K562 (cell line): ENCODE measurements at regions not wholly inside any gene's neighbourhood (a gene's known extent, or its start where the extent isn't known, plus 50 kb on each side); places are given as distances from the start of the nearest gene placed in this dataset.

Source experiments
- ATAC-seq: fragments of 200-7000 bp; cut with Tn5 transposase; 3 replicates; pipeline ENCODE4 v1.9.1; 2020; ENCODE audit warnings: moderate library complexity
- BruUV-seq: library from RNA; stranded (reverse); fragments of 400-500 nt; replicated peaks from 2 replicates; lab custom pipeline; 2021; lab: Mats Ljungman, UMichigan
- CTCF ChIA-PET: fragments of 300-600 bp; formaldehyde crosslinking; extraction: SDS; loops from one replicate; lab custom pipeline; 2021; ENCODE audit warnings: low intra/inter-chr PET ratio; lab: Yijun Ruan, JAX
- POLR2A ChIA-PET: fragments of 300-600, 350-650 bp; sonication (Branson Sonifier 250); formaldehyde crosslinking; extraction: SDS; loops from one replicate; lab custom pipeline; 2021; ENCODE audit warnings: antibody characterized with exemption, inconsistent platforms; lab: Yijun Ruan, JAX
- DNase-seq, 4 experiments: peaks; one replicate each; pipeline versions ENCODE4 v3.0.0 to v3.0.0-alpha.2; 2011 to 2018; ENCODE audit warnings: low spot score in 3 of 4, mixed read lengths in 3 of 4; ENCODE audit errors: extremely low read depth in 1 of 4
- FAIRE-seq: peaks from 2 replicates; lab custom pipeline; 2011; peaks lifted over from hg19 to GRCh38; lab: Jason Lieb, UNC
- H2AFZ ChIP-seq: 2 replicates; pipeline ENCODE4 v1.6.0; 2011; ENCODE audit warnings: low read depth, low read length, control low read depth, inconsistent platforms
- H3K27ac ChIP-seq: fragments of 200-600 bp; 3 replicates; pipeline ENCODE4 v1.8.0; 2011; ENCODE audit warnings: low read depth, mild to moderate bottlenecking, control low read depth, inconsistent platforms, low read length, moderate library complexity, mixed read lengths; ENCODE audit errors: extremely low read depth
- H3K27me3 ChIP-seq, 2 experiments: fragments of 300-600 bp in 1 of 2; 2 replicates in 1 of 2; 3 replicates in 1 of 2; pipeline versions ENCODE4 v1.6.0 to v1.8.0; 2011; ENCODE audit warnings: inconsistent platforms in 2 of 2, low read length in 2 of 2, mild to moderate bottlenecking in 1 of 2, mixed read lengths in 1 of 2, moderate library complexity in 1 of 2; ENCODE audit not compliant: control insufficient read depth in 2 of 2, insufficient read depth in 2 of 2
- H3K36me3 ChIP-seq: fragments of 300-600 bp; 3 replicates; pipeline ENCODE4 v1.8.0; 2011; ENCODE audit warnings: mild to moderate bottlenecking, low read length, inconsistent platforms; ENCODE audit not compliant: control insufficient read depth, insufficient read depth
- H3K4me1 ChIP-seq, 2 experiments: fragments of 200-600 bp in 1 of 2; replicated peaks in 1 of 2; 2 replicates in 1 of 2; 3 replicates in 1 of 2; pipeline versions ENCODE4 v1.5.1 to v1.8.0; 2011; ENCODE audit warnings: inconsistent platforms in 2 of 2, low read length in 2 of 2, mild to moderate bottlenecking in 1 of 2, mixed read lengths in 1 of 2, moderate library complexity in 1 of 2; ENCODE audit not compliant: control insufficient read depth in 2 of 2, insufficient read depth in 2 of 2
- H3K4me2 ChIP-seq: 2 replicates; pipeline ENCODE4 v1.6.1; 2011; ENCODE audit warnings: low read length, control low read depth, inconsistent platforms, mixed read lengths; ENCODE audit not compliant: insufficient read depth
- H3K4me3 ChIP-seq: fragments of 200-600 bp; sonication (generic), shearing (Covaris generic); 2 replicates; pipeline ENCODE4 v1.5.1; 2016; ENCODE audit warnings: control low read depth, inconsistent platforms
- H3K79me2 ChIP-seq: fragments of 200-600 bp; 3 replicates; pipeline ENCODE4 v1.8.0; 2011; ENCODE audit warnings: low read length, inconsistent platforms; ENCODE audit not compliant: control insufficient read depth, insufficient read depth
- H3K9ac ChIP-seq, 2 experiments: 2 replicates each; pipeline versions ENCODE4 v1.6.0 to v1.6.1; 2011; ENCODE audit warnings: low read depth in 2 of 2, low read length in 2 of 2, control low read depth in 1 of 2, inconsistent platforms in 1 of 2, mild to moderate bottlenecking in 1 of 2, mixed read lengths in 1 of 2; ENCODE audit not compliant: insufficient read depth in 1 of 2
- H3K9me1 ChIP-seq: one replicate; pipeline ENCODE4 v1.6.0; 2011; ENCODE audit warnings: inconsistent platforms, mild to moderate bottlenecking, low read length, moderate library complexity; ENCODE audit not compliant: control insufficient read depth, insufficient read depth
- H3K9me3 ChIP-seq: replicated peaks from 2 replicates; pipeline ENCODE4 v1.5.1; 2011; ENCODE audit warnings: low read depth, low read length, inconsistent platforms; ENCODE audit not compliant: control insufficient read depth, insufficient read depth
- H4K20me1 ChIP-seq: replicated peaks from 2 replicates; pipeline ENCODE4 v1.6.1; 2011; ENCODE audit warnings: low read length, inconsistent platforms, mixed read lengths; ENCODE audit not compliant: control insufficient read depth, insufficient read depth
- SMC3 ChIP-seq: conservative IDR thresholded peaks from 2 replicates; pipeline ENCODE4 v1.6.1; 2011; ENCODE audit warnings: low read depth, low read length, improper control_type of control experiment; ENCODE audit not compliant: insufficient read depth
- SRSF9 ChIP-seq: fragments of 200-400 bp; formaldehyde crosslinking; IDR thresholded peaks from 2 replicates; pipeline ENCODE4 v1.6.1; 2017; ENCODE audit warnings: low read depth, low read length, borderline replicate concordance
- ZNF764 ChIP-seq: fragments of 250-450 bp; sonication (Bioruptor Pico); IDR thresholded peaks from 2 replicates; pipeline ENCODE4 v1.4.0; 2020; ENCODE audit warnings: low read depth, mild to moderate bottlenecking, moderate library complexity
- WGBS: fragments of 100-300 bp; shearing (Covaris generic); methylation state at CpG from one replicate; pipeline ENCODE4 v1.1.6; 2016; ENCODE audit warnings: low coverage, mixed read lengths; ENCODE audit not compliant: insufficient coverage; ENCODE audit errors: missing lambda C conversion rate; 5-methylcytosine and 5-hydroxymethylcytosine counted together
- in situ Hi-C: fragments of 300-500 bp; cut with MboI; formaldehyde crosslinking; loops from 4 replicates; pipeline ENCODE4 v1.15.0; 2018; ENCODE audit warnings: inconsistent platforms, mixed read lengths
- intact Hi-C: fragments of 100-400 bp; cut with micrococcal nuclease; formaldehyde crosslinking; loops from 2 replicates; pipeline ENCODE4 v1.14.2; 2022
- TF ChIP-seq, protein P1 (sequence below), 3 experiments: IDR thresholded peaks in 2 of 3; conservative IDR thresholded peaks in 1 of 3; 2 replicates each; pipeline ENCODE4 v1.5.1; 2011 to 2012; ENCODE audit warnings: low read length in 3 of 3, mild to moderate bottlenecking in 3 of 3, control low read depth in 2 of 3, improper control_type of control experiment in 1 of 3, inconsistent platforms in 1 of 3, low read depth in 1 of 3, mixed read lengths in 1 of 3, moderate library complexity in 1 of 3; ENCODE audit not compliant: insufficient read depth in 2 of 3

DNA sequence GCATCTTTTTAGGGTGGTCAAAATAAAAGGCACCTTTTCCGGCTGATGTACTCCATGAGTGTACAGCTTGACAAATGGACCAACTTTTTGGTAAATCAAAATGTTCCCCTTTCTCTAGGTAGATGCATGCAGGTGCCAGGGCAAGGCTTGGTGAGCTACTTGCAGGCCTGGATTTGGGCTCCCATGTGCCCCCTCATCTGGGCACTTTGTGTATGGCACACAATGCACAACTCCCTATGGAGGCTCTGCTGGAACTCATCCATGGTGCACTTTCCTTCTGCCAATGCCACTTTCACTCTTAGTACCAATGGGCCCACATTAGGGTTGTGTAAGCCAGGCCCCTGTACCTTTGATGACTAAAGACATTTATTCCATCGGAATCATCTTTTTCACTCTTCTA is 300.8 kb downstream of the SDHAF3 start:
- Histone ChIP-seq H4K20me1 (no peaks in the 10 kb centered on the region), H3K9me3 (no peaks in the 10 kb centered on the region), H3K4me2 (no peak overlapping the region), H3K4me3 (no peak overlapping the region), H3K9me1 (no peaks in the 10 kb centered on the region), H3K79me2 (no peaks in the 10 kb centered on the region), H3K9ac (no peak overlapping the region), H2AFZ (no peak overlapping the region), H3K27ac (no peak overlapping the region), H3K4me1 (no peaks in the 10 kb centered on the region), H3K36me3 (no peaks in the 10 kb centered on the region), H3K27me3 (peaks cover 0 to 5% of the 10 kb centered on the region in 2 experiments; a peak in 1 of 5 replicates)
- 0% methylated on average over 2 of the region's 2 CpGs for WGBS
- CTCF ChIA-PET = no interaction called here
- ATAC-seq = peak; percentile 47; the same call in 1 of the 3 replicates
- no peak for FAIRE-seq
- in situ Hi-C loops = no loop called here
- intact Hi-C loops = no loop called here
- TF ChIP-seq, protein P1, sequence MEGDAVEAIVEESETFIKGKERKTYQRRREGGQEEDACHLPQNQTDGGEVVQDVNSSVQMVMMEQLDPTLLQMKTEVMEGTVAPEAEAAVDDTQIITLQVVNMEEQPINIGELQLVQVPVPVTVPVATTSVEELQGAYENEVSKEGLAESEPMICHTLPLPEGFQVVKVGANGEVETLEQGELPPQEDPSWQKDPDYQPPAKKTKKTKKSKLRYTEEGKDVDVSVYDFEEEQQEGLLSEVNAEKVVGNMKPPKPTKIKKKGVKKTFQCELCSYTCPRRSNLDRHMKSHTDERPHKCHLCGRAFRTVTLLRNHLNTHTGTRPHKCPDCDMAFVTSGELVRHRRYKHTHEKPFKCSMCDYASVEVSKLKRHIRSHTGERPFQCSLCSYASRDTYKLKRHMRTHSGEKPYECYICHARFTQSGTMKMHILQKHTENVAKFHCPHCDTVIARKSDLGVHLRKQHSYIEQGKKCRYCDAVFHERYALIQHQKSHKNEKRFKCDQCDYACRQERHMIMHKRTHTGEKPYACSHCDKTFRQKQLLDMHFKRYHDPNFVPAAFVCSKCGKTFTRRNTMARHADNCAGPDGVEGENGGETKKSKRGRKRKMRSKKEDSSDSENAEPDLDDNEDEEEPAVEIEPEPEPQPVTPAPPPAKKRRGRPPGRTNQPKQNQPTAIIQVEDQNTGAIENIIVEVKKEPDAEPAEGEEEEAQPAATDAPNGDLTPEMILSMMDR (IDR thresholded peaks at IDR 0.05 in 2 of 3, conservative IDR thresholded peaks at IDR 0.05 in 1 of 3; ENCODE audit: insufficient read depth in 2 of 3, low read depth in 1 of 3, low read length in 3 of 3) = peak in 2 of 3 experiments; percentile 13 to 21; a peak in 1 of 6 replicates
- no peak for TF ChIP-seq SRSF9
- TF ChIP-seq SMC3 = 0 out of 2 replicates have a peak, but pooled peaks have one; percentile 8
- no peak for TF ChIP-seq ZNF764 (CRISPR knock-in tag)
- BruUV-seq = no TSS peak
- DNase-seq = no peak
- POLR2A ChIA-PET = interaction anchor here (0.5 kb wide), 1 partner anchor 151 kb away, joined by 3 read pairs; no protein-coding TSS in a partner anchor
